Fibroblast of lung (primary cell): ENCODE measurements at regions not wholly inside any gene's neighbourhood (a gene's known extent, or its start where the extent isn't known, plus 50 kb on each side); places are given as distances from the start of the nearest gene placed in this dataset.

Experiments used
- DNase-seq, 2 donors: peaks; one replicate each; pipeline versions ENCODE4 v3.0.0 to v3.0.0-alpha.2; 2010; ENCODE audit warnings: low read depth in 2 of 2
- H2AFZ ChIP-seq: 2 replicates; pipeline ENCODE4 v1.5.1; 2012; ENCODE audit warnings: low read length, control low read depth, inconsistent platforms
- H3K27ac ChIP-seq: 2 replicates; pipeline ENCODE4 v1.5.1; 2011; ENCODE audit warnings: low read length, control low read depth; ENCODE audit not compliant: insufficient read depth
- H3K27me3 ChIP-seq: 2 replicates; pipeline ENCODE4 v1.5.1; 2011; ENCODE audit warnings: mild to moderate bottlenecking, low read length; ENCODE audit not compliant: control insufficient read depth, insufficient read depth
- H3K36me3 ChIP-seq: 2 replicates; pipeline ENCODE4 v1.5.1; 2011; ENCODE audit warnings: low read length; ENCODE audit not compliant: control insufficient read depth, insufficient read depth
- H3K4me1 ChIP-seq: 2 replicates; pipeline ENCODE4 v1.5.1; 2011; ENCODE audit warnings: low read length; ENCODE audit not compliant: control insufficient read depth, insufficient read depth; ENCODE audit errors: extremely low read depth
- H3K4me2 ChIP-seq: 2 replicates; pipeline ENCODE4 v1.5.1; 2011; ENCODE audit warnings: low read length, control low read depth; ENCODE audit not compliant: insufficient read depth; ENCODE audit errors: extremely low read depth
- H3K4me3 ChIP-seq, 4 experiments: fragments of 200-600 bp in 1 of 4; sonication (generic) in 1 of 4; replicated peaks in 1 of 4; 2 replicates each; pipeline ENCODE4 v1.5.1; 2011 to 2016; ENCODE audit warnings: low read length in 4 of 4, low read depth in 3 of 4, mild to moderate bottlenecking in 3 of 4, control low read depth in 2 of 4, inconsistent platforms in 1 of 4, mixed read lengths in 1 of 4; ENCODE audit not compliant: insufficient read depth in 1 of 4; ENCODE audit errors: control extremely low read depth in 1 of 4
- H3K79me2 ChIP-seq: 2 replicates; pipeline ENCODE4 v1.5.1; 2012; ENCODE audit warnings: mild to moderate bottlenecking, low read length, inconsistent platforms; ENCODE audit not compliant: control insufficient read depth, insufficient read depth
- H3K9ac ChIP-seq: 2 replicates; pipeline ENCODE4 v1.5.1; 2011; ENCODE audit warnings: mild to moderate bottlenecking, low read length, control low read depth; ENCODE audit not compliant: insufficient read depth
- H3K9me3 ChIP-seq: 2 replicates; pipeline ENCODE4 v1.5.1; 2012; ENCODE audit warnings: low read depth, low read length; ENCODE audit not compliant: control insufficient read depth, insufficient read depth
- H4K20me1 ChIP-seq: 2 replicates; pipeline ENCODE4 v1.5.1; 2011; ENCODE audit warnings: low read length; ENCODE audit not compliant: control insufficient read depth, insufficient read depth; ENCODE audit errors: extremely low read depth
- EZH2 ChIP-seq: IDR thresholded peaks from 2 replicates; pipeline ENCODE4 v1.5.1; 2012; ENCODE audit warnings: low read length, control low read depth, mild to moderate bottlenecking; ENCODE audit errors: missing control alignments
- TF ChIP-seq, protein P1 (sequence below), 2 donors: IDR thresholded peaks in 1 of 2; conservative IDR thresholded peaks in 1 of 2; 1 replicate in 1 of 2; 2 replicates in 1 of 2; pipeline ENCODE4 v1.5.1; 2011 to 2012; ENCODE audit warnings: low read length in 2 of 2, control low read depth in 1 of 2, inconsistent platforms in 1 of 2, low read depth in 1 of 2, mild to moderate bottlenecking in 1 of 2

DNA sequence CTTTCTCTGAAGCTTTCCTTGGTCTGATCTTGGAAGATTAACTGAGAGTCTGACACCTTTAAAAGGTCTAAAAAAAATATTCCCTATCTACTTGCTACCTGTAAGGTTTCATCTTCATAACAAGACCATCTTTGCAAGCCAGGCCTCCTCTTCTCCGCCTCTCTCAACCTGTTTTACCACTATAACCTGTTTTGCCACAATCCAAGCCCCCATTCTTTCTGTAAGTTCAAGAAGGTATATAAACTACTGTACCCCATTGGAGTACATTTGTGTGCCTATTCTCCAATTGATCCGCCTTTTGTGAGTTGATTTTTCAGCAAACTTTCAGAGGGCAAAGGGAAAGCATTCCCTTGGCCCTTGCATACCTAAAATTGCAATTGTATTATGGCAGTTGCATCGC is 319.3 kb upstream of the NECTIN3 start:
- Histone ChIP-seq H3K4me1 (no peaks in the 10 kb centered on the region), H3K4me2 (no peak overlapping the region), H3K27ac (no peak overlapping the region), H3K79me2 (no peaks in the 10 kb centered on the region), H4K20me1 (no peaks in the 10 kb centered on the region), H2AFZ (no peak overlapping the region), H3K4me3 (no peak overlapping the region), H3K9ac (no peak overlapping the region), H3K27me3 (no peaks in the 10 kb centered on the region), H3K9me3 (no peaks in the 10 kb centered on the region), H3K36me3 (no peaks in the 10 kb centered on the region)
- TF ChIP-seq EZH2: no peak
- TF ChIP-seq, protein P1, sequence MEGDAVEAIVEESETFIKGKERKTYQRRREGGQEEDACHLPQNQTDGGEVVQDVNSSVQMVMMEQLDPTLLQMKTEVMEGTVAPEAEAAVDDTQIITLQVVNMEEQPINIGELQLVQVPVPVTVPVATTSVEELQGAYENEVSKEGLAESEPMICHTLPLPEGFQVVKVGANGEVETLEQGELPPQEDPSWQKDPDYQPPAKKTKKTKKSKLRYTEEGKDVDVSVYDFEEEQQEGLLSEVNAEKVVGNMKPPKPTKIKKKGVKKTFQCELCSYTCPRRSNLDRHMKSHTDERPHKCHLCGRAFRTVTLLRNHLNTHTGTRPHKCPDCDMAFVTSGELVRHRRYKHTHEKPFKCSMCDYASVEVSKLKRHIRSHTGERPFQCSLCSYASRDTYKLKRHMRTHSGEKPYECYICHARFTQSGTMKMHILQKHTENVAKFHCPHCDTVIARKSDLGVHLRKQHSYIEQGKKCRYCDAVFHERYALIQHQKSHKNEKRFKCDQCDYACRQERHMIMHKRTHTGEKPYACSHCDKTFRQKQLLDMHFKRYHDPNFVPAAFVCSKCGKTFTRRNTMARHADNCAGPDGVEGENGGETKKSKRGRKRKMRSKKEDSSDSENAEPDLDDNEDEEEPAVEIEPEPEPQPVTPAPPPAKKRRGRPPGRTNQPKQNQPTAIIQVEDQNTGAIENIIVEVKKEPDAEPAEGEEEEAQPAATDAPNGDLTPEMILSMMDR (conservative IDR thresholded peaks at IDR 0.05 in 1 of 2, IDR thresholded peaks at IDR 0.05 in 1 of 2; ENCODE audit: low read depth in 1 of 2, low read length in 2 of 2): no peak
- DNase-seq: no peak

DNA sequence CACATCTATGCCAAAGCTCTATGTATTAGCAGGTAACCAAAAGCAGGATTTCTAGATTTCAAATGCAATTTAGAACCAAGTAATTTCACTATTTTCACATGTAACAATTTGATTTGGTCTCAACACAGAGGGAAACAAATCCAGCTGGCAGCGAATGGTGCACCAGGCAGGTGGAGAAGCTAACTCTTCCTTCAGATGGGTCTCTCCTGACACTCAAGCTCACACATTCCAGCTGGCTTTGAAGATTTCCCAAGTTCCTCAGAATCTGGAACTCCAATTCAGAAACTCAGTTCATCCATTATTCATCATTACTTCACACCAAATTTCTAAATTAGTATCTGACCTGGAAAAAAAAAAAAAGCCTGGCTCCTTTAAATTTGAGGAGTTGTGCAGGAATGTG is 318.1 kb upstream of the NECTIN3 start:
- H3K79me2 ChIP-seq: no peaks in the 10 kb centered on the region
- no peaks in the 10 kb centered on the region for H3K9me3 ChIP-seq
- no peak overlapping the region for H2AFZ ChIP-seq
- no peak overlapping the region for H3K4me2 ChIP-seq
- no peaks in the 10 kb centered on the region for H4K20me1 ChIP-seq
- H3K27ac ChIP-seq: no peak overlapping the region
- TF ChIP-seq EZH2: no peak
- TF ChIP-seq, protein P1 (conservative IDR thresholded peaks at IDR 0.05 in 1 of 2, IDR thresholded peaks at IDR 0.05 in 1 of 2; ENCODE audit: low read depth in 1 of 2, low read length in 2 of 2): no peak
- H3K4me1 ChIP-seq: no peaks in the 10 kb centered on the region
- H3K27me3 ChIP-seq: no peaks in the 10 kb centered on the region
- no peak overlapping the region for H3K9ac ChIP-seq
- DNase-seq: no peak
- no peak overlapping the region for H3K4me3 ChIP-seq
- H3K36me3 ChIP-seq: no peaks in the 10 kb centered on the region

DNA sequence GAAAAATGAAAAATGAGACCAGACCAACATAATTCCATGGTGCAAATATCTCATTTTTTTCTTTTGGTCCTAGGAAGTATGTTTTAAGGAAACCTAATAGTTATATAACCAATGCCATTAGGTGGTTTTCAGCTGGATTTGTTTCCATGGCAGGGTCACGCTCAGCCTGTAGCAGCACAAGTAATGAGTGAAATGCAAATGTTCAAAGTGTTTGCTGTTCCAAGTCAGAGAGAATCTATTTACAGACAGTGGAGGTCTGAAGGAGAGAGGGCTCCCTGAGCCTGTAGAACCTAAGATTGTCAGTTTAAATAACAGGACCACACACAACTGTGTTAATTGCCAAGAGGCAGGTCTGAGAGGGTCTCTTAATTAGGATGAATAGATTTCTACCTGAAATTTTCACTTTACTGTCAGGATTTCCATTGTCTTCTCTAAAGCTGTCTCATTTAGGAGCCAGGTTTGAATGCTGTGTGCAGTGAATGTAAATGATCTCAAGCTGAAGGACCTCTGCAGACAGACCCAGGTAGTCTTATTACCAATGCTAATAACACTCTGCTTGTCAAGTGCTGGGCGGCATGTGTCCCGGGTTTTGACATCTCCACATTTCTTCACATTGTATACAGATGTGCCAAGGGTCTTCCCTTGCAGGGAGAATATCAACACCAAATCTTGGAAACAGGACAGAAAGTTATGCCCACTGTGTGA is 317.3 kb upstream of the NECTIN3 start:
- H3K79me2 ChIP-seq: no peaks in the 10 kb centered on the region
- no peak overlapping the region for H3K4me2 ChIP-seq
- no peaks in the 10 kb centered on the region for H3K27me3 ChIP-seq
- H3K4me1 ChIP-seq: no peaks in the 10 kb centered on the region
- TF ChIP-seq, protein P1 (conservative IDR thresholded peaks at IDR 0.05 in 1 of 2, IDR thresholded peaks at IDR 0.05 in 1 of 2; ENCODE audit: low read depth in 1 of 2, low read length in 2 of 2): no peak
- TF ChIP-seq EZH2: no peak
- no peak overlapping the region for H3K4me3 ChIP-seq
- no peak for DNase-seq
- no peak overlapping the region for H2AFZ ChIP-seq
- H3K9me3 ChIP-seq: no peaks in the 10 kb centered on the region
- no peaks in the 10 kb centered on the region for H4K20me1 ChIP-seq
- H3K9ac ChIP-seq: no peak overlapping the region
- no peaks in the 10 kb centered on the region for H3K36me3 ChIP-seq
- no peak overlapping the region for H3K27ac ChIP-seq
